Caco-2 (cell line): ENCODE measurements at regions not wholly inside any gene's neighbourhood (a gene's known extent, or its start where the extent isn't known, plus 50 kb on each side); places are given as distances from the start of the nearest gene placed in this dataset.

Source experiments
- BruUV-seq: library from RNA; stranded (reverse); fragments of 400-500 nt; replicated peaks from 2 replicates; lab custom pipeline; 2021; lab: Mats Ljungman, UMichigan
- CTCF ChIA-PET: fragments of 300-600 bp; sonication (Branson Sonifier 250); formaldehyde crosslinking; loops from one replicate; lab custom pipeline; 2022; ENCODE audit warnings: antibody characterized with exemption; lab: Charles Lee
- POLR2A ChIA-PET: fragments of 300-600 bp; sonication (Branson Sonifier 250); formaldehyde crosslinking; loops from one replicate; lab custom pipeline; 2022; ENCODE audit warnings: antibody characterized with exemption; lab: Charles Lee
- DNase-seq, 2 experiments: peaks; one replicate each; pipeline versions ENCODE4 v3.0.0 to v3.0.0-alpha.2; 2020 to 2022
- H3K27me3 ChIP-seq: replicated peaks from 2 replicates; pipeline ENCODE4 v1.6.0; 2011; ENCODE audit warnings: low read length; ENCODE audit not compliant: control insufficient read depth, insufficient read depth
- H3K36me3 ChIP-seq: 2 replicates; pipeline ENCODE4 v1.5.1; 2011; ENCODE audit warnings: low read length; ENCODE audit not compliant: control insufficient read depth, insufficient read depth
- H3K4me1 ChIP-seq: fragments of 250-450 bp; sonication (Bioruptor Pico); 2 replicates; pipeline ENCODE4 v1.5.1; 2020; ENCODE audit warnings: mild to moderate bottlenecking
- H3K4me3 ChIP-seq: 2 replicates; pipeline ENCODE4 v1.5.1; 2011; ENCODE audit warnings: low read depth, mild to moderate bottlenecking, control low read depth, low read length
- H3K9me3 ChIP-seq: fragments of 250-450 bp; sonication (Bioruptor Pico); 2 replicates; pipeline ENCODE4 v1.5.1; 2020; ENCODE audit warnings: mild to moderate bottlenecking, moderate library complexity
- H3K27ac Mint-ChIP-seq: one replicate; pipeline ENCODE4 v1.8.0; 2022; ENCODE audit warnings: mixed read lengths; ENCODE audit not compliant: unreplicated experiment
- H3K27me3 Mint-ChIP-seq: one replicate; pipeline ENCODE4 v1.8.0; 2022; ENCODE audit warnings: mixed read lengths; ENCODE audit not compliant: insufficient read depth, unreplicated experiment
- H3K36me3 Mint-ChIP-seq: one replicate; pipeline ENCODE4 v1.8.0; 2022; ENCODE audit warnings: mild to moderate bottlenecking, mixed read lengths; ENCODE audit not compliant: insufficient read depth, unreplicated experiment
- H3K4me1 Mint-ChIP-seq: one replicate; pipeline ENCODE4 v1.8.0; 2022; ENCODE audit warnings: low read depth, mixed read lengths; ENCODE audit not compliant: unreplicated experiment
- H3K4me3 Mint-ChIP-seq: one replicate; pipeline ENCODE4 v1.8.0; 2022; ENCODE audit warnings: mild to moderate bottlenecking, moderate library complexity, mixed read lengths; ENCODE audit not compliant: unreplicated experiment
- H3K9me3 Mint-ChIP-seq: one replicate; pipeline ENCODE4 v1.8.0; 2022; ENCODE audit warnings: mixed read lengths; ENCODE audit not compliant: unreplicated experiment
- CTCF ChIP-seq, 2 experiments: fragments of 200-600 bp in 1 of 2; IDR thresholded peaks; 1 replicate in 1 of 2; 2 replicates in 1 of 2; pipeline versions ENCODE4 v1.5.1 to v1.8.0; 2011 to 2022; ENCODE audit warnings: antibody characterized with exemption in 1 of 2, control low read depth in 1 of 2, inconsistent platforms in 1 of 2, low read depth in 1 of 2, low read length in 1 of 2, mild to moderate bottlenecking in 1 of 2, moderate library complexity in 1 of 2; ENCODE audit not compliant: insufficient read depth in 1 of 2, severe bottlenecking in 1 of 2, unreplicated experiment in 1 of 2
- intact Hi-C: fragments of 100-400 bp; cut with micrococcal nuclease; formaldehyde crosslinking; loops from one replicate; pipeline ENCODE4 v1.10.0; 2022; ENCODE audit not compliant: unreplicated experiment

- Histone ChIP-seq H3K9me3 (no peaks in the 10 kb centered on the region), H3K4me1 (no peaks in the 10 kb centered on the region), H3K4me3 (no peak overlapping the region), H3K27me3 (no peaks in the 10 kb centered on the region), H3K36me3 (no peaks in the 10 kb centered on the region)
- peaks cover 12% of the 10 kb centered on the region for H3K27me3 Mint-ChIP-seq
- DNase-seq, result no peak
- H3K4me3 Mint-ChIP-seq, result no peak overlapping the region
- H3K27ac Mint-ChIP-seq, result no peak overlapping the region
- H3K9me3 Mint-ChIP-seq, result no peaks in the 10 kb centered on the region
- BruUV-seq, result no TSS peak
- CTCF ChIA-PET, result no interaction called here
- TF ChIP-seq CTCF (IDR thresholded peaks at IDR 0.05; ENCODE audit: insufficient read depth in 1 of 2, low read depth in 1 of 2, low read length in 1 of 2, severe bottlenecking in 1 of 2, unreplicated experiment in 1 of 2), result no peak
- POLR2A ChIA-PET, result no interaction called here
- no peaks in the 10 kb centered on the region for H3K36me3 Mint-ChIP-seq
- H3K4me1 Mint-ChIP-seq, result no peaks in the 10 kb centered on the region
- intact Hi-C loops, result no loop called here
Observed at GRCh38 chr16:65875381-65876055, 491.0 kb upstream of the CDH5 start.

GRCh38 chr16:65869261-65869660, 497.2 kb upstream of the CDH5 start:
- no peak for DNase-seq
- ChIA-PET CTCF (no interaction called here), POLR2A (no interaction called here)
- H3K9me3 Mint-ChIP-seq, result no peaks in the 10 kb centered on the region
- Histone ChIP-seq H3K4me3 (no peak overlapping the region), H3K9me3 (0 out of 2 replicates have a peak, but pooled peaks cover 3% of the 10 kb centered on the region), H3K4me1 (no peaks in the 10 kb centered on the region), H3K27me3 (no peaks in the 10 kb centered on the region; the same call in 1 of the 2 replicates), H3K36me3 (no peaks in the 10 kb centered on the region)
- intact Hi-C loops, result no loop called here
- peaks cover 12% of the 10 kb centered on the region for H3K27me3 Mint-ChIP-seq
- BruUV-seq, result no TSS peak
- H3K36me3 Mint-ChIP-seq, result no peaks in the 10 kb centered on the region
- H3K4me3 Mint-ChIP-seq, result no peak overlapping the region
- no peak for TF ChIP-seq CTCF (IDR thresholded peaks at IDR 0.05; ENCODE audit: insufficient read depth in 1 of 2, low read depth in 1 of 2, low read length in 1 of 2, severe bottlenecking in 1 of 2, unreplicated experiment in 1 of 2)
- no peaks in the 10 kb centered on the region for H3K4me1 Mint-ChIP-seq
- no peak overlapping the region for H3K27ac Mint-ChIP-seq

- peaks cover 12% of the 10 kb centered on the region for H3K27me3 Mint-ChIP-seq
- H3K4me3 Mint-ChIP-seq, result no peak overlapping the region
- ChIA-PET POLR2A (no interaction called here), CTCF (no interaction called here)
- no peak for DNase-seq
- H3K4me3 ChIP-seq, result no peak overlapping the region
- H3K4me1 Mint-ChIP-seq, result no peaks in the 10 kb centered on the region
- H3K9me3 Mint-ChIP-seq, result no peaks in the 10 kb centered on the region
- TF ChIP-seq CTCF (IDR thresholded peaks at IDR 0.05; ENCODE audit: insufficient read depth in 1 of 2, low read depth in 1 of 2, low read length in 1 of 2, severe bottlenecking in 1 of 2, unreplicated experiment in 1 of 2), result no peak
- intact Hi-C loops, result no loop called here
- H3K27me3 ChIP-seq, result no peaks in the 10 kb centered on the region; the same call in 1 of the 2 replicates
- 0 out of 2 replicates have a peak, but pooled peaks cover 3% of the 10 kb centered on the region for H3K9me3 ChIP-seq
- no peaks in the 10 kb centered on the region for H3K36me3 Mint-ChIP-seq
- H3K4me1 ChIP-seq, result no peaks in the 10 kb centered on the region
- no peak overlapping the region for H3K27ac Mint-ChIP-seq
- no peaks in the 10 kb centered on the region for H3K36me3 ChIP-seq
- BruUV-seq, result no TSS peak
Observed at GRCh38 chr16:65867276-65867960, 499.1 kb upstream of the CDH5 start.
